VCaP (cell line): ENCODE measurements at regions not wholly inside any gene's neighbourhood (a gene's known extent, or its start where the extent isn't known, plus 50 kb on each side); places are given as distances from the start of the nearest gene placed in this dataset.

Experiments used
- H3K27ac ChIP-seq: fragments of 450-650 bp; 2 replicates; pipeline ENCODE4 v1.5.1; 2017
- TF ChIP-seq, protein P1 (sequence below): fragments of 450-650 bp; conservative IDR thresholded peaks from 2 replicates; pipeline ENCODE4 v1.5.1; 2017; ENCODE audit warnings: mild to moderate bottlenecking, moderate library complexity

DNA sequence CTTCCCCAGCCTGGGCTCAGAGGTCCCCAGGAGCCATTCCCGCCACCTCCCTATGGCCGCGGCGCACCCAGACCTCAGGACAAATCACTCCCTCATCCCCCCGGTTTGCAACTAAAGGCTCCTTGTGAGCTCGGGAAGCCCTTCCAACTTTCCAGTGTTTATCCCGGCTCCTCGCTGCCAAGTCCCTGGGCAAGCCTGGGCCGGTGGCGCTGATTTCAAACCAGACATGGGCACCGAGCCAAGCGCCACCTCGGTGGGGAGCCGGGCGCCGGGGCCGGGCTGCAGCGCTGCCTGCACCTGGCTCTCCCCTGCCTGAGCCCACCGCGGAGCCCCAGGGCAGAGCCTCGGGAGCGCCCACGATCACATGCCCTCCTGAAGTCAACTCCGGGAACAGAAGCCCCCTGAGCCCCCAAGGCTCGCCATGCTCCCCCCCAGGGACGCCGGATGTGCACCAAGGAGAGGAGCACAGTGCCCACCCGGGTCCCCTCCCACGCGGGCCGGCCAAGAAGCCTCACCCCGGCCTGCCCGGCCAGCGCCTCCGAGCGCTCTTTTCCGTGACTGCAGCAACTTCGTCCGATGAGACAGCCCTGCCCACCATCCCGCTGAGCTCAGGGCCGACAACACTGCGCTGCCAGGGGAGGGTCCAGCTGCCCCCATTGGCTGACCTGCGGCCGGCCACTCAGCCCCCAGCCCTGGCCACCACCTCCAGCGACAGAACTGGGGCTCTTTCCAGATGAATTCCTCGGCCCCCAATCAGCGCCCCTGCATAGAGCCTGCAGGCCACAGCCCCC, 50.0 kb downstream of the NCOR2 start:
- H3K27ac ChIP-seq = peak overlapping the region; percentile 100
- TF ChIP-seq, protein P1, sequence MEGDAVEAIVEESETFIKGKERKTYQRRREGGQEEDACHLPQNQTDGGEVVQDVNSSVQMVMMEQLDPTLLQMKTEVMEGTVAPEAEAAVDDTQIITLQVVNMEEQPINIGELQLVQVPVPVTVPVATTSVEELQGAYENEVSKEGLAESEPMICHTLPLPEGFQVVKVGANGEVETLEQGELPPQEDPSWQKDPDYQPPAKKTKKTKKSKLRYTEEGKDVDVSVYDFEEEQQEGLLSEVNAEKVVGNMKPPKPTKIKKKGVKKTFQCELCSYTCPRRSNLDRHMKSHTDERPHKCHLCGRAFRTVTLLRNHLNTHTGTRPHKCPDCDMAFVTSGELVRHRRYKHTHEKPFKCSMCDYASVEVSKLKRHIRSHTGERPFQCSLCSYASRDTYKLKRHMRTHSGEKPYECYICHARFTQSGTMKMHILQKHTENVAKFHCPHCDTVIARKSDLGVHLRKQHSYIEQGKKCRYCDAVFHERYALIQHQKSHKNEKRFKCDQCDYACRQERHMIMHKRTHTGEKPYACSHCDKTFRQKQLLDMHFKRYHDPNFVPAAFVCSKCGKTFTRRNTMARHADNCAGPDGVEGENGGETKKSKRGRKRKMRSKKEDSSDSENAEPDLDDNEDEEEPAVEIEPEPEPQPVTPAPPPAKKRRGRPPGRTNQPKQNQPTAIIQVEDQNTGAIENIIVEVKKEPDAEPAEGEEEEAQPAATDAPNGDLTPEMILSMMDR = no peak

DNA sequence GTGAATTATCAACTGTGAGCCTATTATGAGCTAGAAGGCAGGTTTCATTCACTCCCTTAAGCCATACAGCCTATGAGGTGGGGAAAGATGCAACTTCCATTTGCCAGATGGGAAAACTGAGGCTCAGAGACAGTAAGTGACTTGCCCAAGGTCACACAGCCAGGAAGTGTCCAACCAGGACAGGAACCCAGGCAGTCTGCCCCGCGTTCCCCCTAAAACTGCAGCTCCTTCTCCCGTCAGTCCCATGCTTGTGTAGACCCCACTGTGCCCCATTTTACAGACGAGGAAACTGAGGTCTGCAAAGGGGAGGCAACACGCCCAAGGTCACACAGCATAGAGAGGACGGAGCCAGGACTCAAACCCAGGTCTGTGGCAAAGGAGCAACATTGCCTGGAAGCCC, 50.6 kb downstream of the NCOR2 start:
- peak overlapping the region; percentile 100 for H3K27ac ChIP-seq
- TF ChIP-seq, protein P1 = no peak

- TF ChIP-seq, protein P1 = no peak
- peak overlapping the region; percentile 100 for H3K27ac ChIP-seq
Observed at GRCh38 chr12:124515981-124516380, 51.4 kb downstream of the NCOR2 start.

DNA sequence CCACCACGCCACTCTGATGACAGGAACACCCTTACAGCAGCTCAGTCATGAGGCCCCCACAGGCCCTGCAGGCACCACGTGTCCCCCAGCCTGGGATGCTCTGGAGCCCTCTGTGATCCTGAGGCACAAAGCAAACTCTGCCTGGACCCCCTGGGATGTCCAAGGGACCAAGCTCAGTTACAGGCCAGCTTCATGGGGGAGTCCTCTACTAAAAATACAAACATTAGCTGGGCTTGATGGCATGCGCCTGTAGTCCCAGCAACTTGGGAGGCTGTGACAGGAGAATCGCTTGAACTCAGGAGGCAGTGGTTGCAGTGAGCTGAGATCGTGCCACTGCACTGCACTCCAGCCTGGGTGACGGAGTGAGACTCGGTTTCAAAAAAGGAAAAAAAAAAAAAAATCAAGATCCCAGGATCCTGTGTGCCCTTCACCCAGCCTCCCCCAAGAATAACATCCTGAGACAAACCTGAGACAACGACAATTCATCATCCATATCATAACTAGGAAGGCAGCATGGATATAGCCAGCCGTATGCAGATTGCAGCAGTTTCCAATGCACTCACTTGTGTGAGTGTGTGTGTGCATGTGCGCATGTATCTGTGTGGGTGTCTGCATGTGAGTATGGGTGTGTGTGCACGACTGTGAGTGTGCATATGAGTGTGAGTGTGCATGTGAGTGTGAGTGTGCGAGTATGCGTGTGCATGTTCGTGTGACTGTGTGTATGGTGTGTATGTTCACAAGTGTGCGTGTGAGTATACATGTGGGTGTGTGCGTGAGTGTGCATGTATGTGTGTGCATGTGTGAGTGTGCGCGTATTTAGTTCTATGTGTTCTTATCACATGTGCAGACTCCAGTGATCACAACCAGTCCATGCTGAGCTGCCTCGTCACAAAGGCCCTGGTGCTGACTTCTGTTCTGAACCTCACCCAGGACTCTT, 52.1 kb downstream of the NCOR2 start:
- peak overlapping the region; percentile 100 for H3K27ac ChIP-seq
- TF ChIP-seq, protein P1 = no peak

- H3K27ac ChIP-seq = peak overlapping the region; percentile 100
- TF ChIP-seq, protein P1 = no peak
Observed at GRCh38 chr12:124514145-124514995, 53.0 kb downstream of the NCOR2 start.

GRCh38 chr12:124513297-124513867, 54.0 kb downstream of the NCOR2 start:
- peak overlapping the region; percentile 100; the same call in 1 of the 2 replicates for H3K27ac ChIP-seq

More at GRCh38 chr12:124513297-124513867, 54.0 kb downstream of the NCOR2 start:
- TF ChIP-seq, protein P1 = no peak
